Type B pancreatic cell (in vitro differentiated cells): ENCODE measurements at regions not wholly inside any gene's neighbourhood (a gene's known extent, or its start where the extent isn't known, plus 50 kb on each side); places are given as distances from the start of the nearest gene placed in this dataset.

Source experiments
- DNase-seq: peaks from one replicate; pipeline ENCODE4 v3.0.0; 2021; ENCODE audit warnings: mixed read lengths; ENCODE audit not compliant: unreplicated experiment; ENCODE audit errors: extremely low spot score
- H3K27ac Mint-ChIP-seq: 2 replicates; pipeline ENCODE4 v1.8.0; 2021; ENCODE audit warnings: mild to moderate bottlenecking, mixed read lengths
- H3K27me3 Mint-ChIP-seq: 2 replicates; pipeline ENCODE4 v1.8.0; 2021; ENCODE audit warnings: mixed read lengths
- H3K36me3 Mint-ChIP-seq: 2 replicates; pipeline ENCODE4 v1.8.0; 2021; ENCODE audit warnings: mixed read lengths
- H3K4me1 Mint-ChIP-seq: one replicate; pipeline ENCODE4 v1.8.0; 2021; ENCODE audit warnings: mixed read lengths; ENCODE audit not compliant: unreplicated experiment
- H3K4me3 Mint-ChIP-seq: 2 replicates; pipeline ENCODE4 v1.8.0; 2021; ENCODE audit warnings: mild to moderate bottlenecking, mixed read lengths
- H3K9me3 Mint-ChIP-seq: 2 replicates; pipeline ENCODE4 v1.8.0; 2021; ENCODE audit warnings: mixed read lengths
- CTCF ChIP-seq: fragments of 200-600 bp; sonication (generic); conservative IDR thresholded peaks from 2 replicates; pipeline ENCODE4 v1.5.0; 2021; ENCODE audit warnings: antibody characterized with exemption, mild to moderate bottlenecking

- peaks cover 10% of the 10 kb centered on the region for H3K27me3 Mint-ChIP-seq
- peaks cover 8% of the 10 kb centered on the region for H3K4me1 Mint-ChIP-seq
- no peak for TF ChIP-seq CTCF
- DNase-seq, result no peak
- no peaks in the 10 kb centered on the region for H3K36me3 Mint-ChIP-seq
- no peak overlapping the region for H3K4me3 Mint-ChIP-seq
- no peak overlapping the region for H3K27ac Mint-ChIP-seq
- H3K9me3 Mint-ChIP-seq, result no peaks in the 10 kb centered on the region
Observed at GRCh38 chr11:112639469-112639868, 321.8 kb upstream of the NCAM1 start.

- DNase-seq, result no peak
- Mint-ChIP-seq H3K27me3 (peaks cover 4% of the 10 kb centered on the region), H3K27ac (no peak overlapping the region), H3K36me3 (no peaks in the 10 kb centered on the region), H3K4me3 (no peak overlapping the region), H3K9me3 (no peaks in the 10 kb centered on the region), H3K4me1 (no peaks in the 10 kb centered on the region)
- TF ChIP-seq CTCF, result no peak
Observed at GRCh38 chr11:112643416-112643815, 317.8 kb upstream of the NCAM1 start.

GRCh38 chr11:112644410-112645131, 316.6 kb upstream of the NCAM1 start:
- no peak overlapping the region for H3K4me3 Mint-ChIP-seq
- H3K36me3 Mint-ChIP-seq, result no peaks in the 10 kb centered on the region
- no peak overlapping the region for H3K27ac Mint-ChIP-seq
- H3K4me1 Mint-ChIP-seq, result no peaks in the 10 kb centered on the region
- no peak for DNase-seq
- H3K9me3 Mint-ChIP-seq, result no peaks in the 10 kb centered on the region
- peaks cover 4% of the 10 kb centered on the region for H3K27me3 Mint-ChIP-seq
- TF ChIP-seq CTCF, result no peak

- H3K27me3 Mint-ChIP-seq, result peaks cover 4% of the 10 kb centered on the region
- H3K9me3 Mint-ChIP-seq, result no peaks in the 10 kb centered on the region
- H3K4me3 Mint-ChIP-seq, result no peak overlapping the region
- peaks cover 5% of the 10 kb centered on the region for H3K4me1 Mint-ChIP-seq
- DNase-seq, result no peak
- no peaks in the 10 kb centered on the region for H3K36me3 Mint-ChIP-seq
- H3K27ac Mint-ChIP-seq, result no peak overlapping the region
- TF ChIP-seq CTCF, result no peak
Observed at GRCh38 chr11:112649856-112650255, 311.4 kb upstream of the NCAM1 start.

GRCh38 chr11:112650527-112650926, 310.7 kb upstream of the NCAM1 start:
- no peak for DNase-seq
- Mint-ChIP-seq H3K36me3 (no peaks in the 10 kb centered on the region), H3K27ac (no peak overlapping the region), H3K27me3 (peaks cover 4% of the 10 kb centered on the region), H3K4me3 (no peak overlapping the region), H3K9me3 (no peaks in the 10 kb centered on the region), H3K4me1 (peaks cover 7% of the 10 kb centered on the region)
- no peak for TF ChIP-seq CTCF
